ENCODE measurements at regions not wholly inside any gene's neighbourhood (a gene's known extent, or its start where the extent isn't known, plus 50 kb on each side); places are given as distances from the start of the nearest gene placed in this dataset.

DNA sequence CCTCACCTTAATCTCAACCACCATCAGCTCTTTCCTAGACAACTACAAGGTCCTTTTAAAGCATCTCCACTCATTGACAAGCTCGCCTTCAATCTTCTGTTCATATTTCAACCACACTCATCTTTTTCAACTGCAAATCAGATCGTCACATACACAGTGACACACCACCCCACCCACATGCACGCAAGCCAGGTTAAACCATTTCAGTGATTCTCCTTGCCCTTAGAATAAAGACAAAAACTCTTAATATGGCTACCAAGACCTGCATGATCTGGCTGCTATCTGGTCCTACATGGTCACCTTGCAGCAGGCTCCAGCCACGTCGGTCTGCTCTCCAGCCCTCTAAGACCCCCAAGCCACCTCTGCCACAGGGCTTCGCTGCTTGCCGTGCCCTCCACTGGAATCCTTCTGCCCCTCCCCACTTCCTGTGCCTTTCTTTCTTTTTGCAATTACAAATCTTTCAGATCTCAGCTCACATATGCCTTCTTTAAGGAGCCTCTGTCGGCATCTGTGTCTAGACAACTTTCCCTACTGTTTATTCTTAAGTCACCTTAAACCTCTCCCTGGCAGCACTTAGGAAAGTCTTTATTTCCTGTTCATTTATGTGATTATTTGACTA, 507.3 kb upstream of the ARID1B start:
- DNase-seq (no peak), ATAC-seq (ENCODE audit: insufficient read depth, low FRiP score) (no peak)
- no peaks in the 10 kb centered on the region for H3K36me3 ChIP-seq (ENCODE audit: control insufficient read depth in 4 of 4, insufficient read depth in 4 of 4, low read length in 4 of 4)
- H3K4me3 ChIP-seq: no peak overlapping the region
- H3K4me1 ChIP-seq (ENCODE audit: control insufficient read depth in 5 of 5, insufficient read depth in 5 of 5, low read length in 5 of 5): no peaks in the 10 kb centered on the region
- H3K27ac ChIP-seq (ENCODE audit: low read depth in 1 of 2, low read length in 1 of 2): no peak overlapping the region
- no peaks in the 10 kb centered on the region for H3K9me3 ChIP-seq (ENCODE audit: control insufficient read depth in 4 of 4, insufficient read depth in 3 of 4, low read length in 3 of 4)
- WGBS, 2 donors: 80% methylated on average over 8 of the region's 8 CpGs
- TF ChIP-seq, protein P1, sequence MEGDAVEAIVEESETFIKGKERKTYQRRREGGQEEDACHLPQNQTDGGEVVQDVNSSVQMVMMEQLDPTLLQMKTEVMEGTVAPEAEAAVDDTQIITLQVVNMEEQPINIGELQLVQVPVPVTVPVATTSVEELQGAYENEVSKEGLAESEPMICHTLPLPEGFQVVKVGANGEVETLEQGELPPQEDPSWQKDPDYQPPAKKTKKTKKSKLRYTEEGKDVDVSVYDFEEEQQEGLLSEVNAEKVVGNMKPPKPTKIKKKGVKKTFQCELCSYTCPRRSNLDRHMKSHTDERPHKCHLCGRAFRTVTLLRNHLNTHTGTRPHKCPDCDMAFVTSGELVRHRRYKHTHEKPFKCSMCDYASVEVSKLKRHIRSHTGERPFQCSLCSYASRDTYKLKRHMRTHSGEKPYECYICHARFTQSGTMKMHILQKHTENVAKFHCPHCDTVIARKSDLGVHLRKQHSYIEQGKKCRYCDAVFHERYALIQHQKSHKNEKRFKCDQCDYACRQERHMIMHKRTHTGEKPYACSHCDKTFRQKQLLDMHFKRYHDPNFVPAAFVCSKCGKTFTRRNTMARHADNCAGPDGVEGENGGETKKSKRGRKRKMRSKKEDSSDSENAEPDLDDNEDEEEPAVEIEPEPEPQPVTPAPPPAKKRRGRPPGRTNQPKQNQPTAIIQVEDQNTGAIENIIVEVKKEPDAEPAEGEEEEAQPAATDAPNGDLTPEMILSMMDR (IDR thresholded peaks at IDR 0.05; ENCODE audit: control extremely low read depth, extremely low read depth): no peak
- H3K27me3 ChIP-seq (ENCODE audit: control insufficient read depth in 3 of 3, insufficient read depth in 3 of 3, low read length in 2 of 3): no peaks in the 10 kb centered on the region
- H3K9ac ChIP-seq (ENCODE audit: insufficient read depth in 1 of 2, low read length in 2 of 2): no peak overlapping the region

DNA sequence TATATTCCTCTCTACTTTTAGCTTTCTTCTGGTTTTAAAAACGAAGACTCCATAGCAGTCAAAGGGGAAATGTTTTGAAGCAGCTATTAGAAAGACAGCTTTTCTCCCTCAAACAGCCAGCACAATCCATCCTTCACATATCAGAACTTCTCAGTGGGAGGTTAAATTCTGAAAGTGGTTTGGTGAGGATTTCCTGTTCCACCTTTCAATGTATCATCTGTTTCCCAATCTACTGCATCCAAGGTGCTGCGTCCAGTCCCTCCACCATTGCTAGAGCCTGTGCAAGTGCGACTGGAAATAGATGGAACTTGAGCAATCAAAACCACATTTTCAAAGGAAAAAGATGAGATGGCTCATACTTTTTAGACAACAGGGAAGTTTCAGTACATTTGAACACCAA, 508.3 kb upstream of the ARID1B start:
- TF ChIP-seq, protein P1 (IDR thresholded peaks at IDR 0.05; ENCODE audit: control extremely low read depth, extremely low read depth): no peak
- Histone ChIP-seq H3K4me3 (no peak overlapping the region), H3K27me3 (ENCODE audit: control insufficient read depth in 3 of 3, insufficient read depth in 3 of 3, low read length in 2 of 3) (no peaks in the 10 kb centered on the region), H3K4me1 (ENCODE audit: control insufficient read depth in 5 of 5, insufficient read depth in 5 of 5, low read length in 5 of 5) (no peaks in the 10 kb centered on the region), H3K27ac (ENCODE audit: low read depth in 1 of 2, low read length in 1 of 2) (no peak overlapping the region), H3K9ac (ENCODE audit: insufficient read depth in 1 of 2, low read length in 2 of 2) (no peak overlapping the region), H3K36me3 (ENCODE audit: control insufficient read depth in 4 of 4, insufficient read depth in 4 of 4, low read length in 4 of 4) (no peaks in the 10 kb centered on the region), H3K9me3 (ENCODE audit: control insufficient read depth in 4 of 4, insufficient read depth in 3 of 4, low read length in 3 of 4) (no peaks in the 10 kb centered on the region)
- ATAC-seq (ENCODE audit: insufficient read depth, low FRiP score) (no peak), DNase-seq (no peak)
- 22 to 51% methylated on average over 3 of the region's 3 CpGs for WGBS, 2 donors

DNA sequence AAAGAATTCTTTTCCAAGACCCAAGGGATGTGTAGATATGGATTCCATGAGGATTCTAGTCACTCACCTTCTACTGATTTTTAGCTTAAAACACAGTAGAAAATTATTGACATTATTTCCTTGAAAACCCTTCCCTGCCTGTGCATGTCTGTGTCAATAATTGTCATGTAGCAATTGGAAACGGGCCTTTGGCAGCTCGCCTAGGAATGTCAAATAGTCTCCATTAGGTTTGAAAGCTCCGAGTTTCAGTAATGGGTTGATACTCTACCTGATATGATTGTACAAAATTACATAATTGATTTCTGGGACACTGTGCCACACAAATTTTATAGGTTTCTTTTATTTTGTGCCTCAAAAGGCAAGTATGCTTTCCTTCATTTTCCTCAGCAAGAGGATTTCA, 515.2 kb upstream of the ARID1B start:
- ATAC-seq (ENCODE audit: insufficient read depth, low FRiP score) (no peak), DNase-seq (peak in 1 of 3 donors; percentile 45)
- H3K27ac ChIP-seq (ENCODE audit: low read depth in 1 of 2, low read length in 1 of 2): no peak overlapping the region
- H3K36me3 ChIP-seq (ENCODE audit: control insufficient read depth in 4 of 4, insufficient read depth in 4 of 4, low read length in 4 of 4): no peaks in the 10 kb centered on the region
- no peaks in the 10 kb centered on the region for H3K4me1 ChIP-seq (ENCODE audit: control insufficient read depth in 5 of 5, insufficient read depth in 5 of 5, low read length in 5 of 5)
- WGBS, 2 donors: 49 to 63% methylated on average over 3 of the region's 3 CpGs
- H3K9ac ChIP-seq (ENCODE audit: insufficient read depth in 1 of 2, low read length in 2 of 2): no peak overlapping the region
- H3K27me3 ChIP-seq (ENCODE audit: control insufficient read depth in 3 of 3, insufficient read depth in 3 of 3, low read length in 2 of 3): no peaks in the 10 kb centered on the region
- TF ChIP-seq, protein P1 (IDR thresholded peaks at IDR 0.05; ENCODE audit: control extremely low read depth, extremely low read depth): no peak
- H3K9me3 ChIP-seq (ENCODE audit: control insufficient read depth in 4 of 4, insufficient read depth in 3 of 4, low read length in 3 of 4): peaks cover 0 to 4% (median 0%) of the 10 kb centered on the region in 4 donors
- no peak overlapping the region for H3K4me3 ChIP-seq

DNA sequence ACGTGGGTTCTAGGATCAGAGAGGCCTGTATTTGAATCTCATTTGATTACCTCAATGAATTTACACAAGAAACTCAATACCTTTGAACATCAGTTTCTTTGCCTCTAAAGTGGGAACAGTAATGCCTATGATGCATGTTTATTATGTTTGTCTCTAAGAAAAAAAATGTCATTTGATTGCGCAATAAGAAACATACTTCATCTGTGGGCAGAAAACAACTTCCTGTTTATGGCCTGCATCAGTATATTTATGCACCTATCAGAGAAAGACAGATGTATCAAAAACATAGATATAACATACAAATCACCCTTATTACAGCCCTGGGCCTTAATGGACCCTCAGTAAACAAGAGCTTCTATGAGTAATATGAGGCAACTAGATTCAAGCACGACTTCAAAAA, 516.4 kb upstream of the ARID1B start:
- H3K27ac ChIP-seq (ENCODE audit: low read depth in 1 of 2, low read length in 1 of 2): no peak overlapping the region
- H3K36me3 ChIP-seq (ENCODE audit: control insufficient read depth in 4 of 4, insufficient read depth in 4 of 4, low read length in 4 of 4): no peaks in the 10 kb centered on the region
- 71 to 75% methylated on average over 3 of the region's 3 CpGs for WGBS, 2 donors
- ATAC-seq (ENCODE audit: insufficient read depth, low FRiP score) (no peak), DNase-seq (peak in 1 of 3 donors; percentile 20)
- H3K4me1 ChIP-seq (ENCODE audit: control insufficient read depth in 5 of 5, insufficient read depth in 5 of 5, low read length in 5 of 5): no peaks in the 10 kb centered on the region
- H3K9me3 ChIP-seq (ENCODE audit: control insufficient read depth in 4 of 4, insufficient read depth in 3 of 4, low read length in 3 of 4): peaks cover 0 to 4% (median 0%) of the 10 kb centered on the region in 4 donors
- no peak overlapping the region for H3K4me3 ChIP-seq
- TF ChIP-seq, protein P1 (IDR thresholded peaks at IDR 0.05; ENCODE audit: control extremely low read depth, extremely low read depth): no peak
- H3K9ac ChIP-seq (ENCODE audit: insufficient read depth in 1 of 2, low read length in 2 of 2): no peak overlapping the region
- no peaks in the 10 kb centered on the region for H3K27me3 ChIP-seq (ENCODE audit: control insufficient read depth in 3 of 3, insufficient read depth in 3 of 3, low read length in 2 of 3)
